Endothelial cell (in vitro differentiated cells): ENCODE measurements at regions not wholly inside any gene's neighbourhood (a gene's known extent, or its start where the extent isn't known, plus 50 kb on each side); places are given as distances from the start of the nearest gene placed in this dataset.

Experiments used
- DNase-seq: peaks from one replicate; pipeline ENCODE4 v3.0.0; 2021; ENCODE audit warnings: low spot score
- H3K27ac Mint-ChIP-seq: one replicate; pipeline ENCODE4 v1.8.0; 2021; ENCODE audit warnings: mixed read lengths, inconsistent platforms; ENCODE audit not compliant: unreplicated experiment
- H3K27me3 Mint-ChIP-seq: one replicate; pipeline ENCODE4 v1.8.0; 2021; ENCODE audit warnings: mild to moderate bottlenecking, moderate library complexity, mixed read lengths, inconsistent platforms; ENCODE audit not compliant: unreplicated experiment
- H3K36me3 Mint-ChIP-seq: one replicate; pipeline ENCODE4 v1.8.0; 2021; ENCODE audit warnings: mild to moderate bottlenecking, low read depth, mixed read lengths, inconsistent platforms; ENCODE audit not compliant: unreplicated experiment
- H3K4me1 Mint-ChIP-seq: one replicate; pipeline ENCODE4 v1.8.0; 2021; ENCODE audit warnings: mild to moderate bottlenecking, mixed read lengths, inconsistent platforms; ENCODE audit not compliant: unreplicated experiment
- H3K4me3 Mint-ChIP-seq: one replicate; pipeline ENCODE4 v1.8.0; 2021; ENCODE audit warnings: mild to moderate bottlenecking, mixed read lengths, inconsistent platforms; ENCODE audit not compliant: unreplicated experiment
- H3K9me3 Mint-ChIP-seq: one replicate; pipeline ENCODE4 v1.8.0; 2021; ENCODE audit warnings: mixed read lengths, inconsistent platforms; ENCODE audit not compliant: unreplicated experiment
- CTCF ChIP-seq: fragments of 200-600 bp; sonication (generic); IDR thresholded peaks from one replicate; pipeline ENCODE4 v1.5.0; 2021; ENCODE audit warnings: antibody characterized with exemption; ENCODE audit not compliant: unreplicated experiment

- Mint-ChIP-seq H3K9me3 (peaks cover 4% of the 10 kb centered on the region), H3K27ac (no peak overlapping the region), H3K4me3 (no peak overlapping the region), H3K27me3 (no peaks in the 10 kb centered on the region), H3K36me3 (no peaks in the 10 kb centered on the region), H3K4me1 (no peaks in the 10 kb centered on the region)
- TF ChIP-seq CTCF = no peak
- DNase-seq = no peak
Measured at GRCh38 chr4:17189401-17189720, 290.9 kb upstream of the LDB2 start.

DNA sequence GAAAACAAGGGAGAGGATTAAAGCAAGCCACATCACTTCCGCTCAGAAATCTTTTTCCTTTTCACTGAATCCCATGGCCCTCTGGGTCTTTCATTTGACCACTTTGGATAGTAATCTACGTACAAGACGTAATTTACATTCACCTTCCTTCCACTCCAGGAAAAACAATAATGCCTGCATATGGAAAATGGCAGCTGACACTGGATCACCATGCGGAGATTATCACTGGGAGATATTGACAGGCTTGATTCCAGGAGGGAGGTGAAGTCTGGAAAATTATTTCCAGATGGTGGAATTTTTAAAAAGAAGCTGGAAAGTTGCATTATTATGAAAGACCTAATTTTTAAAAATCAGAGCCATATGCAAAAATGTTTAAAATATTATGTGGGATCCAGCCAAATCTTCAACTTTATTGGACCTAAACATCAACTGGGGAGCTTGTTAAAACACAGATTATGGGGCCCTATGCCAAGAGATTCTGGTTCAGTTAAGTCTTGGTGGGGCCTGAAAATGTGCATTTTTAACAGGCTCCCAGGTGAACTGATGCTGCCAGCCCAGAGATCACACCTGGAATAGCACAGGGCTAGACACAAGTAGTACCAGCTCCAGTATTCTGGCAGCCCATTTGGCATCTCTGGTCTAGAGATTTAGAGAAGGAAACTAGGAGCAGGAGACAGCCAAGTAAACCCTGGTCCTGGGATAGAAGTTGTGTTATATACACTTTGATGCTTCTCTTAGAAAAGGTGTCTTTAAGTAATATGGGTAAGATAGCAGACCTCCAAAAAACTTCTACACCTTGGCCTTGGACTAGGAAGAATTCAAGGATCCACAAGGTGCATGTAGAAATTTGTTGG is 290.3 kb upstream of the LDB2 start:
- Mint-ChIP-seq H3K27ac (no peak overlapping the region), H3K27me3 (no peaks in the 10 kb centered on the region), H3K9me3 (peaks cover 4% of the 10 kb centered on the region), H3K4me3 (no peak overlapping the region), H3K36me3 (no peaks in the 10 kb centered on the region), H3K4me1 (no peaks in the 10 kb centered on the region)
- DNase-seq = no peak
- TF ChIP-seq CTCF = no peak

GRCh38 chr4:17188125-17188524 is 289.7 kb upstream of the LDB2 start:
- H3K4me1 Mint-ChIP-seq = no peaks in the 10 kb centered on the region
- H3K9me3 Mint-ChIP-seq = peaks cover 4% of the 10 kb centered on the region
- no peaks in the 10 kb centered on the region for H3K36me3 Mint-ChIP-seq
- DNase-seq = no peak
- no peak for TF ChIP-seq CTCF
- no peaks in the 10 kb centered on the region for H3K27me3 Mint-ChIP-seq
- H3K4me3 Mint-ChIP-seq = no peak overlapping the region
- H3K27ac Mint-ChIP-seq = no peak overlapping the region

DNA sequence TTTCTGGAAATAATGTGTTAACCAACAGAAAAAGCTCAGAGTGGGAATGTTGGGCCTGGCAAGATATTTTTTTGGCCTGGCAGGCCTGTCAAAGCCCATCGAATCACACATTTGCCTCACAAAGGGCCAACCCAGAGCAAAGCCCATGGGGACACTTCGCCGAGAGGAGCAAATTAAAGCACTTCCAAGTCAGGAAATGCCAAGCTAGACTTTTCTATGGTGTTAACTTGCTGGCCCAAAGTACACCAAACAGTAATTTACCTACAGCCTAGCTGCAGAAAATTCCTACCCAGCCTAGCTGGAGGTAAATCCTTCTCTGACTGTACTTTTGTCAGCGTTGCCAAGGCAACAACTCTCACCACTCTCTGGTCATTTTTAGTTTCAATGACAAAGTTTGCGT is 288.6 kb upstream of the LDB2 start:
- H3K9me3 Mint-ChIP-seq = peaks cover 4% of the 10 kb centered on the region
- no peak for TF ChIP-seq CTCF
- no peak for DNase-seq
- no peaks in the 10 kb centered on the region for H3K36me3 Mint-ChIP-seq
- no peaks in the 10 kb centered on the region for H3K27me3 Mint-ChIP-seq
- no peaks in the 10 kb centered on the region for H3K4me1 Mint-ChIP-seq
- H3K4me3 Mint-ChIP-seq = no peak overlapping the region
- no peak overlapping the region for H3K27ac Mint-ChIP-seq

- H3K27me3 Mint-ChIP-seq = no peaks in the 10 kb centered on the region
- no peaks in the 10 kb centered on the region for H3K36me3 Mint-ChIP-seq
- no peaks in the 10 kb centered on the region for H3K9me3 Mint-ChIP-seq
Measured at GRCh38 chr4:17182888-17183287, 284.4 kb upstream of the LDB2 start.

More at GRCh38 chr4:17182888-17183287, 284.4 kb upstream of the LDB2 start:
- Mint-ChIP-seq H3K27ac (no peak overlapping the region), H3K4me1 (no peaks in the 10 kb centered on the region), H3K4me3 (no peak overlapping the region)
- TF ChIP-seq CTCF = no peak
- no peak for DNase-seq
